Stimulated activated naive CD8-positive, alpha-beta T cell treated with anti-CD3 and anti-CD28 coated beads, Interleukin-15, amount 100 ng/mL, for 72 hours (primary cell): ENCODE measurements at regions not wholly inside any gene's neighbourhood (a gene's known extent, or its start where the extent isn't known, plus 50 kb on each side); places are given as distances from the start of the nearest gene placed in this dataset.

ENCODE experiments used
- ATAC-seq: fragments of 150-1000 bp; cut with Tn5 transposase; 2 replicates; pipeline ENCODE4 v1.10.0; 2021; ENCODE audit warnings: mild to moderate bottlenecking, moderate library complexity
- DNase-seq, 2 donors: peaks; one replicate each; pipeline ENCODE4 v3.0.0; 2021 to 2022
- H3K27ac Mint-ChIP-seq, 2 donors: one replicate each; pipeline ENCODE4 v1.8.0; 2022; ENCODE audit warnings: mild to moderate bottlenecking in 2 of 2, mixed read lengths in 2 of 2, moderate library complexity in 2 of 2
- H3K27me3 Mint-ChIP-seq: one replicate; pipeline ENCODE4 v1.8.0; 2022; ENCODE audit warnings: mixed read lengths
- H3K4me1 Mint-ChIP-seq: one replicate; pipeline ENCODE4 v1.8.0; 2022; ENCODE audit warnings: mild to moderate bottlenecking, mixed read lengths
- H3K4me3 Mint-ChIP-seq, 2 donors: one replicate each; pipeline ENCODE4 v1.8.0; 2022; ENCODE audit warnings: mild to moderate bottlenecking in 2 of 2, mixed read lengths in 2 of 2, moderate library complexity in 1 of 2
- H3K9me3 Mint-ChIP-seq, 2 donors: one replicate each; pipeline ENCODE4 v1.8.0; 2022; ENCODE audit warnings: mixed read lengths in 2 of 2

- no peak overlapping the region for H3K4me3 Mint-ChIP-seq
- no peaks in the 10 kb centered on the region for H3K4me1 Mint-ChIP-seq
- no peaks in the 10 kb centered on the region for H3K27me3 Mint-ChIP-seq
- H3K27ac Mint-ChIP-seq, result no peak overlapping the region
- no peaks in the 10 kb centered on the region for H3K9me3 Mint-ChIP-seq
- DNase-seq, result no peak
- no peak for ATAC-seq
Measured at GRCh38 chr9:26574898-26575440, 317.6 kb downstream of the CAAP1 start.

DNA sequence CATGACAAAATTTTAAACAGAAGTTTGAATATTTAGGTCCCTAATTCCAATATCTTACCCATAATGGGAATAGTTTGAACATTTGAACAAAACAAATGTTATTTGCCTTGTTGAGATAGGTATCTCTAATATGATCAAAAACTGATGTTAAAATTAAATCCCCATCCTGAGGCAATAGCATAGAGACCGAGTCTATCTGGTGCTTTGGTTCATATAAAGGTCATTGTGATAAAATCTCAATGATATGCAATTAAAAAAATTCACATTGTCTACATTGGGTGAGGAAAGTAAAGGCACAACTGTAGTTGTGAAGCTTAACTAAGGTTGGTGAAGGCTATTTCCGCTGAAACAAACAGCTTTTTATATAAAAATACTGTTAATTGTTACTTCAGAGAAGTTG, 318.3 kb downstream of the CAAP1 start:
- no peak overlapping the region for H3K4me3 Mint-ChIP-seq
- no peak overlapping the region for H3K27ac Mint-ChIP-seq
- H3K27me3 Mint-ChIP-seq, result no peaks in the 10 kb centered on the region
- ATAC-seq (no peak), DNase-seq (no peak)
- no peaks in the 10 kb centered on the region for H3K9me3 Mint-ChIP-seq
- no peaks in the 10 kb centered on the region for H3K4me1 Mint-ChIP-seq

GRCh38 chr9:26567976-26568375, 324.6 kb downstream of the CAAP1 start:
- Mint-ChIP-seq H3K27me3 (no peaks in the 10 kb centered on the region), H3K9me3 (peaks cover 0 to 3% of the 10 kb centered on the region in 2 donors), H3K27ac (no peak overlapping the region), H3K4me1 (no peaks in the 10 kb centered on the region), H3K4me3 (no peak overlapping the region)
- ATAC-seq, result no peak
- no peak for DNase-seq

DNA sequence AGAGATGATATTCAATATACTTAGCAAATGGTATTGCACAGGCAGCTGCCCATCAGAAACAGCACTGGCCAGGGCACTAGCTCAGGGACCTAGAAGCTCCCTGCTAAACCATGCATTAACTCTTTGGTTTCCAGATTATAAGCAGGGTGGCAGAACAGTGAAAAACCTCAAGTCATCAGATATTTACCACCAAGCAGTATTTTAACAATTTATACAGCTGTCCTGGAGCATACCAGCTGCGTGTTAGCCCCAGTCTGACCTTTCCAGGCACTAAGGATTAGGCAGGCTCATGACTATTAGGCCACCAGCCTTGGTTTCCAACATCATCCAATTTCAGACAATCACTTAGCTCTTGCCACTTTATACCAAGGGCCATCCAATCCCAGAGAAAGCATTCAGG, 326.5 kb downstream of the CAAP1 start:
- Mint-ChIP-seq H3K4me3 (no peak overlapping the region), H3K9me3 (peaks cover 0 to 5% of the 10 kb centered on the region in 2 donors), H3K27ac (no peak overlapping the region), H3K27me3 (no peaks in the 10 kb centered on the region), H3K4me1 (no peaks in the 10 kb centered on the region)
- DNase-seq, result no peak
- ATAC-seq, result no peak

DNA sequence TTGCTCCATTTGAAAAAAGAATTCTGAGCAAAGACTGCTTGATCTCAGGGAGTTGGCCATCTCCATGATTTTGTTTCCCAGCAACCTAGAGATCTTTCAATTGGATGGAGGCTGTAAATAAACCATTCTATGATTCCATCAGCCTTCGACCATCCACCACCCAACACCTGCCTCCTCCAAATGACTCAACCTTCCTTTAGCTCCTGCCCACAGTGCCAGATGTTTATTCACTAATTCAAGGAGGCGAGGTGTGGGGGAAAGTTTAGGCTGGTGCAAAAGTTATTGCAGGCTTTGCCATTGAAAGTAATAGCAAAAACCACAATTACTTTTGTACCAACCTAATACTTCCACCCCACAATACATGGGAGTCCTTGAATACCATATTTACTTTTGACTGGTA, 327.5 kb downstream of the CAAP1 start:
- Mint-ChIP-seq H3K27ac (no peak overlapping the region), H3K4me1 (no peaks in the 10 kb centered on the region), H3K9me3 (peaks cover 0 to 5% of the 10 kb centered on the region in 2 donors), H3K4me3 (no peak overlapping the region), H3K27me3 (no peaks in the 10 kb centered on the region)
- DNase-seq, result no peak
- ATAC-seq, result no peak

GRCh38 chr9:26562338-26562737, 330.3 kb downstream of the CAAP1 start:
- ATAC-seq (no peak), DNase-seq (no peak)
- Mint-ChIP-seq H3K9me3 (peaks cover 5 to 6% of the 10 kb centered on the region in 2 donors), H3K27ac (no peak overlapping the region), H3K4me3 (no peak overlapping the region), H3K27me3 (no peaks in the 10 kb centered on the region), H3K4me1 (no peaks in the 10 kb centered on the region)

GRCh38 chr9:26561928-26562327, 330.7 kb downstream of the CAAP1 start:
- DNase-seq (no peak), ATAC-seq (no peak)
- no peaks in the 10 kb centered on the region for H3K4me1 Mint-ChIP-seq
- H3K27ac Mint-ChIP-seq, result no peak overlapping the region
- peaks cover 5 to 6% of the 10 kb centered on the region in 2 donors for H3K9me3 Mint-ChIP-seq
- no peak overlapping the region for H3K4me3 Mint-ChIP-seq
- H3K27me3 Mint-ChIP-seq, result no peaks in the 10 kb centered on the region

DNA sequence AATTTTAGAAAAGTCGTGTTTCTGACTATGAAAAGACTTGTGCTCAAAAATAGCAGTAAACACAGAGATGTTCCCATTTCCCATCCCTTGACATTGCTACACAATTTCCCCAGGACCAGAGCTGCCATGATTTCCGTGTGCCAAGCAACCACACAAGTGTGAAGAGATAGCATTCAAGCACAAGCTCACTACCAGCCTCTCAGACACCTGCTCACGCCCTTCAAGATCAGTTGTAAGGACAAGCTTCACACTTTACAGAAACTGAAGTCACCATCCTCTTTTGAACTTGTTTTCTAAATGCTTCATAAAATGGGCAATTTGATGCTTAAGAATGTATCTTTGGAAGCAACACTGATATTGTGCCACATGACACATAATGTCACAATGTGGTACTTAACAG, 333.1 kb downstream of the CAAP1 start:
- DNase-seq (no peak), ATAC-seq (no peak)
- Mint-ChIP-seq H3K4me1 (no peaks in the 10 kb centered on the region), H3K9me3 (peaks cover 5 to 9% of the 10 kb centered on the region in 2 donors), H3K4me3 (no peak overlapping the region), H3K27me3 (no peaks in the 10 kb centered on the region), H3K27ac (no peak overlapping the region)

- Mint-ChIP-seq H3K9me3 (peaks cover 4 to 14% of the 10 kb centered on the region in 2 donors), H3K4me1 (no peaks in the 10 kb centered on the region), H3K4me3 (no peak overlapping the region), H3K27ac (no peak overlapping the region), H3K27me3 (no peaks in the 10 kb centered on the region)
- ATAC-seq (no peak), DNase-seq (no peak)
Measured at GRCh38 chr9:26551971-26552370, 340.6 kb downstream of the CAAP1 start.

DNA sequence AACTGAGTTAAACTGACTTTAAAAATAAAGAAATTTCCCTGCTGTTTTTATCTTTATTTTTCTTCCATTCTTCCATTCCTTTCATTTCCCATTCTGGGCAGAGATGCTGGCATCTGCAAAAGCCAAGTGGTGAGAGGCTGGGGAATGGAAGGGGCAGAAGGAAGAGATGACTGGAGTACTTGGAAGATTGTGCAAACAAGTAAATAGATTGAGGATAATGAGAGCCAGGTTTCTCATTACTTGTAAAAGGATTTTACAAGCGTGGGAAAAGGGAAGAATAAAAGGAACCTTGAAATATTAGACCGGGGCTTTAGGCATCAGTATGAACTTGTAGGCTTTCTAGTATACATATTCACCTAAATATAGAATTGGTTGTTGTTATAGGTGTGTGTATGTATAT, 341.2 kb downstream of the CAAP1 start:
- DNase-seq (no peak), ATAC-seq (no peak)
- Mint-ChIP-seq H3K9me3 (peaks cover 4 to 14% of the 10 kb centered on the region in 2 donors), H3K27ac (no peak overlapping the region), H3K4me1 (no peaks in the 10 kb centered on the region), H3K4me3 (no peak overlapping the region), H3K27me3 (no peaks in the 10 kb centered on the region)

GRCh38 chr9:26548781-26549290, 343.8 kb downstream of the CAAP1 start:
- H3K27me3 Mint-ChIP-seq, result no peaks in the 10 kb centered on the region
- H3K4me3 Mint-ChIP-seq, result no peak overlapping the region
- H3K9me3 Mint-ChIP-seq, result peaks cover 13 to 20% of the 10 kb centered on the region in 2 donors
- peak overlapping the region in 1 of 2 donors; percentile 9 for H3K27ac Mint-ChIP-seq
- no peaks in the 10 kb centered on the region for H3K4me1 Mint-ChIP-seq
- DNase-seq (no peak), ATAC-seq (no peak)

- ATAC-seq (no peak), DNase-seq (no peak)
- Mint-ChIP-seq H3K4me1 (no peaks in the 10 kb centered on the region), H3K27ac (no peak overlapping the region), H3K4me3 (no peak overlapping the region), H3K9me3 (peaks cover 19 to 46% of the 10 kb centered on the region in 2 donors), H3K27me3 (no peaks in the 10 kb centered on the region)
Measured at GRCh38 chr9:26539867-26540493, 352.6 kb downstream of the CAAP1 start.

DNA sequence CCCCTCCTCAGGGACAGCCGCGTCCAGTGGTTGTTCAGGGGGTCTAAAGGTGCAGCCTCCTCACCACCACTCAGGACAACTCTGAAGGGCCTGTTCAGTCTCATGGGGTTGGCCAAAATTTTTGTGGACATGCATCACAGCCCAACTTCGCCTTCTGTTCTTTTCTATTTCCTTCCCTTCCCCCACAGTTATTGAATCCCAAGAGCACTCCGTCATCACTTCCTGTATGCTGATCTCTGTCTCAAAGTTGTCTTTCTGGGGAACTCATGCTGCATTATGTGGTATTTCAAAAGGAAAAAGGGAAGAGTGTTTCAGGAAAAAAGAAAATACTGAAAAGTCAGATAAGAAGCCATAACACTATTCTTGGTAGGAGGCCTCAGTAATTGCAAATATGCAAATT, 355.4 kb downstream of the CAAP1 start:
- Mint-ChIP-seq H3K27me3 (no peaks in the 10 kb centered on the region), H3K4me1 (no peaks in the 10 kb centered on the region), H3K4me3 (no peak overlapping the region), H3K9me3 (peaks cover 11 to 21% of the 10 kb centered on the region in 2 donors), H3K27ac (no peak overlapping the region)
- DNase-seq (no peak), ATAC-seq (no peak)

DNA sequence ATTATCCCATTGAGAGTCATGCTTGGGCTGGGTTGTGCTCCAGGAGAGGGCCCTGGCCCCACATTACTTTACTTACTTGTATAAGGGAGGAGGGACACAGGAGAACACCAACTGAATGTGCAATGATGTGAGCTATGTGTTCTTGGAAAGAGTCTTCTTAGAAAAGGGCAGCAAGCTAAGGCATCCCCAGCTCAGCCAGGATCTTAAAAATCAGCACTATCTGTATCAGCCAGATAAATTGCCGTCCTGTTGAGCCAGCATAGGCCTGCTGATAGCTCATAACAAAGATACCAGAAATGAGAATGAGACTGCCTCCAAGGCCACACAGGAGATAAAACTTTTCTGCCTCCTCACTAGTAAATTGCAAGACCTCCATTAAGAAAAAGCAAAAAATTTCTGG, 357.5 kb downstream of the CAAP1 start:
- ATAC-seq, result no peak
- H3K27ac Mint-ChIP-seq, result no peak overlapping the region

GRCh38 chr9:26530841-26531240, 361.8 kb downstream of the CAAP1 start:
- H3K4me1 Mint-ChIP-seq, result no peaks in the 10 kb centered on the region
- ATAC-seq, result no peak
- H3K9me3 Mint-ChIP-seq, result peaks cover 0 to 6% of the 10 kb centered on the region in 2 donors
- H3K27ac Mint-ChIP-seq, result no peak overlapping the region
- DNase-seq, result no peak
- no peaks in the 10 kb centered on the region for H3K27me3 Mint-ChIP-seq
- H3K4me3 Mint-ChIP-seq, result no peak overlapping the region

More for the DNA sequence above, 357.5 kb downstream of the CAAP1 start:
- no peaks in the 10 kb centered on the region for H3K27me3 Mint-ChIP-seq
- H3K9me3 Mint-ChIP-seq, result peaks cover 0 to 4% of the 10 kb centered on the region in 2 donors
- H3K4me3 Mint-ChIP-seq, result no peak overlapping the region
- H3K4me1 Mint-ChIP-seq, result no peaks in the 10 kb centered on the region
- DNase-seq, result no peak

DNA sequence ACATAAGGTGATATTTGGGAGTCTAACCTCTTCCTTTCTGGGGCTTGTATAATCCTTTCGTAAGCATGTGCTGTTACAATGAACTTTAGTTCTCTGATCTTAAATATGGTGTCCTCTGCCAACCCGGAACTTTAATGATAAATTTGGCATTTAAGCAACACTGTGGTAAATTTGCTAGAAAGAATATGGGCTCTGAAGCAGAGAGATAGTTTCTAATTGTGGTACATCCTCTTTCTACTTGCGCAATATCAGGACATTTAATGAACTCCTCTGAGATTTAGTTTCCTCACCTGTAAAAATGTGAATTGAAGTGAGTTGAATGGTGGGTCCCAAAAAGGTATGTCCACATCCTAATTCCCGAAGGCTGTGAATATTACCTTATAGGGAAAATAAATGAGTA, 364.7 kb downstream of the CAAP1 start:
- no peak overlapping the region for H3K27ac Mint-ChIP-seq
- DNase-seq, result no peak
- no peaks in the 10 kb centered on the region for H3K4me1 Mint-ChIP-seq
- H3K9me3 Mint-ChIP-seq, result peaks cover 0 to 6% of the 10 kb centered on the region in 2 donors
- no peak overlapping the region for H3K4me3 Mint-ChIP-seq
- ATAC-seq, result no peak
- H3K27me3 Mint-ChIP-seq, result no peaks in the 10 kb centered on the region

GRCh38 chr9:26524267-26524666, 368.3 kb downstream of the CAAP1 start:
- ATAC-seq, result no peak
- Mint-ChIP-seq H3K4me3 (no peak overlapping the region), H3K27me3 (no peaks in the 10 kb centered on the region), H3K9me3 (peaks cover 10 to 11% of the 10 kb centered on the region in 2 donors), H3K4me1 (no peaks in the 10 kb centered on the region), H3K27ac (no peak overlapping the region)
- DNase-seq, result no peak
